Fibroblast of lung (primary cell): ENCODE measurements at regions not wholly inside any gene's neighbourhood (a gene's known extent, or its start where the extent isn't known, plus 50 kb on each side); places are given as distances from the start of the nearest gene placed in this dataset.

ENCODE experiments used
- EZH2 ChIP-seq: IDR thresholded peaks from 2 replicates; pipeline ENCODE4 v1.5.1; 2012; ENCODE audit warnings: low read length, control low read depth, mild to moderate bottlenecking; ENCODE audit errors: missing control alignments
- TF ChIP-seq, protein P1 (sequence below), 2 donors: IDR thresholded peaks in 1 of 2; conservative IDR thresholded peaks in 1 of 2; 1 replicate in 1 of 2; 2 replicates in 1 of 2; pipeline ENCODE4 v1.5.1; 2011 to 2012; ENCODE audit warnings: low read length in 2 of 2, control low read depth in 1 of 2, inconsistent platforms in 1 of 2, low read depth in 1 of 2, mild to moderate bottlenecking in 1 of 2

DNA sequence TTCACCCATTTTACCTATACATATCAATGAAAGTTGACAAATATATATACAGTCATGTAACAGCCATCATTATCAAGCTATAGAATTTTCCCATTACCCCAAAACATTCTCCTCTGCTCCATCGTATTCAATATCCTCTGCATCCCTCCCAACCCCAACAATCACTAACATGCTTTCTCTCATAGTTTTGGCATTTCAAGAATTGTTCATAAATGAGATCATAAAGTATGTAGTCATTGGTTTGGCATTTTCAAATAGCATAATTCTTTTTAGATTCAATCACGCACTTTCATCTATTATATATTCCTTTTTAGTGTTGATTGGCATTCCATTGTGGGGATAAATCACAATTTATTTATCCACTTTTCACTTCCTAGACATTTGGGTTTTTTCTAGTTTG is 866.0 kb upstream of the TMEM132C start:
- TF ChIP-seq, protein P1, sequence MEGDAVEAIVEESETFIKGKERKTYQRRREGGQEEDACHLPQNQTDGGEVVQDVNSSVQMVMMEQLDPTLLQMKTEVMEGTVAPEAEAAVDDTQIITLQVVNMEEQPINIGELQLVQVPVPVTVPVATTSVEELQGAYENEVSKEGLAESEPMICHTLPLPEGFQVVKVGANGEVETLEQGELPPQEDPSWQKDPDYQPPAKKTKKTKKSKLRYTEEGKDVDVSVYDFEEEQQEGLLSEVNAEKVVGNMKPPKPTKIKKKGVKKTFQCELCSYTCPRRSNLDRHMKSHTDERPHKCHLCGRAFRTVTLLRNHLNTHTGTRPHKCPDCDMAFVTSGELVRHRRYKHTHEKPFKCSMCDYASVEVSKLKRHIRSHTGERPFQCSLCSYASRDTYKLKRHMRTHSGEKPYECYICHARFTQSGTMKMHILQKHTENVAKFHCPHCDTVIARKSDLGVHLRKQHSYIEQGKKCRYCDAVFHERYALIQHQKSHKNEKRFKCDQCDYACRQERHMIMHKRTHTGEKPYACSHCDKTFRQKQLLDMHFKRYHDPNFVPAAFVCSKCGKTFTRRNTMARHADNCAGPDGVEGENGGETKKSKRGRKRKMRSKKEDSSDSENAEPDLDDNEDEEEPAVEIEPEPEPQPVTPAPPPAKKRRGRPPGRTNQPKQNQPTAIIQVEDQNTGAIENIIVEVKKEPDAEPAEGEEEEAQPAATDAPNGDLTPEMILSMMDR (conservative IDR thresholded peaks at IDR 0.05 in 1 of 2, IDR thresholded peaks at IDR 0.05 in 1 of 2; ENCODE audit: low read depth in 1 of 2, low read length in 2 of 2), result no peak
- TF ChIP-seq EZH2, result no peak
